NCI-H460 (cell line): ENCODE measurements at regions not wholly inside any gene's neighbourhood (a gene's known extent, or its start where the extent isn't known, plus 50 kb on each side); places are given as distances from the start of the nearest gene placed in this dataset.

ENCODE experiments used
- DNase-seq: peaks from one replicate; pipeline ENCODE4 v3.0.0-alpha.2; 2016; ENCODE audit warnings: low read depth; ENCODE audit errors: extremely low read depth
- small RNA-seq, 2 experiments: library from RNA; depleted of rRNA; stranded (forward); fragments of <200 nt; gene quantifications; one replicate each; pipeline ENCODE3, GENCODE V24; 2014

DNA sequence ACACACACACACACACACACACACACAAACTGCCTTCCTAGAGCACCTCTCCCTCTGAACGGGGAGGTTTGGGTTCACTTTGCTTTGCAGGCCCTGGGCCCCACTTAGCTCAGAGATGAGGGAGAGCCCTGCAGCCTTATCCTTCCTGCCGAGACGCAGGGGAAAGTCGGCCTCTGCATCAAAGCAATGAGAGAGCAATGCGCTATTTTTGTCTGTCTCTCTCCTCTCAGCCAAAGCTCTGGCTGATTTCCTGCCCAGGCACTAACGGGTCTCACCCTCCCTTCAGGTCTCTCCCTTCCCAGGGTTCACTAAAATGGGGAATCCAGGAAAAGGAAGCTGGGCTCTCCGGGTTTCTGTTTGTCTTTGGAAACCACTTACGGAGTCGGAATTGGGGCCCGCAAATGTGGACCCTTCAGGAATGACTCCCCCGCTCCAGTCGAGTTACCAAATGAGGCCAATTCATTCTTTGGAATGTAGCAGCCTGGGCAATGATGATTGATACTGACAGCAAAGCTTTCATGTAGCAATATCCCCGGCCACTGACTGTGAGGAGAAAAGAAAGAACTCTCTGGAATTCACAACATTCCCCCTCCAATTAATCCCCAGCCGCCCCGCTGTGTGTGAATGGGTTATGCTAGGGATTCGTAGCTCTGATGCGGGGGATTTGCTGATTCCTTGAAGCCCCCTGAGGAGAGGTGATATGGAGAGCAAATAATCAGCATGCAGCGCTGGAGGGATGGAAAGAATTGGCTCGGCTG, 61.5 kb upstream of the WLS start:
- DNase-seq: no peak

DNA sequence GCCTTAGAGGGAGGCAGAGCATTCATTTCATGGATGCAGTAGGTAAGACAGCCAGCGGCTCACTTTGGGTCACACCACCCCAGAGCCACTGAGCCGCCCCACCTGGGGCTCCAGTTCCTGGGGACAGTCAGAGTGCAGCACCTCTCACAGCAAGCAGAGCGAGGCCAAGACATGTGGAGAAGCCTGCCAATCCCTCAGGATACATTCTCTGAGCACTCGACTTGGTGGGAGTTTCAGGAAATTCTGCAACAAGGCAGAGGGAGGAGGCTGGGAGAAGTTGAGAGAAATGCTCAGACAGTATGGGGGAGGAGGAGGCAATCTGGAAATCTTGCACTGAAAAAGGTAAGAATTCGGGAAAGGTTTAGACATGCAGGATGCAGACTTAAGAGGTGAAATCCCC, 60.8 kb upstream of the WLS start:
- no peak for DNase-seq

DNA sequence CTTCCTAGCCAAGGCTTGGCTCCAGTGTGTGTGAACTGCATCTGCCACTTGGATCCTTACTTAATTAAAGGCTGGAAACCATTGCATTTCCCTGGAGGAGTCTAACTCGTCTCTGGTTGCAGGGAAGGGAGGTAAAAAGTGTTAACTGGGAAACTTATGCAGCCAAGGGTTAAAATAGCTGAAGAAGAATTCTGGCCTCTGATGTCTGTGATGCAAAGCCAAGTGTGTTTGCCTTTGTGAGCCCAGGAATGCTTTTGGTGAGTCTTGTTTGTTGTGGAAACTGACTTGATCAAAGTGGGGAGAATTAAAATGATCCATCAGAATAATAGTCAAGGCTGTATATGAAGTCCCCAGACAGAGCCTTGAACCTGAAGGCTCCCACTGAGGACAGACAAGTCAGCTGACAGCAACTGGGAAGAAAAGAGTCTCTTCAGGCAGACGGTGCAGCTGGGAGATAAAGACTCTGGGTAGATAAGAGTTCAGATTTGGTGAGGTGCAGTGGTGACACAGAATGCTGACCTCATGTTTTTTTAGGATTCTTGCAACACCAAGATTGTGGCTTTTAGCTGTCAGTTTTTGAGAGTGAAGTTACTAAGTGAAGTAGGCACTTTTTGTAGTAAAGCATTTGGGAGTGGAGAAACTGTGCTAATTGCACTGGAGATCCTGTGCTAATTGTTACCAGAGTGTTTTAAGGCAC, 59.5 kb upstream of the WLS start:
- no peak for DNase-seq

DNA sequence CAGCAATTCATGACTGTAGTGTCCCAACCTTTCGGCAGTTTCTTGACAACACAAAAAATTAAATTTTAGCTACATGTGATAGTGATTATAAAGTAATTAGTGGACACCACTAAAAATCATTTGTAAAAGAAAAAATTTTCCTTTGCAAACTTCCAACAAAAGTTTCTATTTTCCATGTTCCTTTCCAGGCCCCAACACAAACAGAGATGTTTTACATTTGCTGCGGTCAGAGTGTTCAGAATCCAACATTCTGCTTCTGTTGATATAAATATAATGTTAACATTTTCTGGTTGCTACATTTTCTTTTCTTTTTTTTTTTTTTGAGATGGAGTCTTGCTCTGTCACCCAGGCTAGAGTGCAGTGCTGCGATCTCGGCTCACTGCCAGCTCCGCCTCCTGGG, 54.9 kb upstream of the WLS start:
- DNase-seq: no peak

DNA sequence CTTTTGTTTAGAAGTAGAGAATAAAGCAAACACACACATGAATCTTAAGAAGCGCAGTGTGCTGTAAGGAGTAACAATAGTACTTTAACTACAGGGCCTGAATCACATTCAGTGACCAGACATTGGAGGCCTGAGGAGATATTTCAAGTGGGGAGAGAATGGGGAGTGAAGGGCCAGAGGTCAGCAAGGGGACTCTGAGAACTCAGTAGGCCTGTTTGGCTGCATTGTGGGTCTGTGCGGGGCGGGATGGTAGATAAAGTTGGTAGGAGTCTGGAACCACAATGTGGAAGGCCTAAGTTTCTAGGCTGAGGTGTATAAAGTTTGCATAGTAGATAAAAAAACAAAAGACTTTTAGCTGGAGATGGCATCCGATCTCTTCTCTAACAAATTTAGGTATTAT, 52.7 kb upstream of the WLS start:
- no peak for DNase-seq

DNA sequence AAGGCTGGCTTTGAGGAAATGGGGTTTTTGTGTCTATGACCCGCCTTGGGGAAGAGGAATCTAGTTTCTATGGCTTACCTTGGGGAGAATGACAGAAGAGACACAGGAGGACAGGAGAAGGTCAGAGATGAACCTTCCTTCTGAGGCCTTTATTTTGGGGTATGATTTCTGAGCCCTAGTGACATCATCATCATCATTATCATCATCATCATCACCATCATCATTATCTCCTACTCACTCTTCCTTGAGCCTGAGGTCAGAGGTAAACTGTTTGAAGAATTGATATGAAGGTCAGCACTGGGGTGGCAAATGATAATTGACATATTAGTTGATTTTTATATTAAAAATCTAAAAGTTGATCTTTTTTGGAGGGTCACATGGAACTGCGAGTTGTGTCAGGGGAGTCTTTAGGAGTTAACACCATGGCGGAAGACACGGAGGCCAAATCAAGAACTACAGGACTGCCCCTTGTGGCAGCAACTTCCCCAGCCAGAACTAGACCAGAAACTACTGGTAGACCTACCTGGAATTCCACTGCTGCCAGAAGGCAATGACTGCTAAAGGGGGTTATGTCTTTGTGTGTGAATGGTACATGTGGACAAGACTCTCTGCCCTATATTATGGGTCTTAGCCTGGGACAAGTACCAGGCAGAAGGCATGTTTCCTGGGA, 49.8 kb upstream of the WLS start:
- DNase-seq: no peak

Small RNA genes lying in the stretch of these regions (small RNA-seq; reads per million reads assigned to genes)
- gene COX6B1P7: 0 reads per million in 2 experiments
